Stimulated activated memory B cell treated with anti-CD40 and anti-IgM and Interleukin-4, amounts not matched to agents 10 μg/mL and 1 μg/mL and 100 μg/mL, for 72 hours (primary cell): ENCODE measurements at regions not wholly inside any gene's neighbourhood (a gene's known extent, or its start where the extent isn't known, plus 50 kb on each side); places are given as distances from the start of the nearest gene placed in this dataset.

ENCODE experiments used
- ATAC-seq: fragments of 150-1000 bp; cut with Tn5 transposase; 2 replicates; pipeline ENCODE4 v1.10.0; 2021
- H3K27ac Mint-ChIP-seq: one replicate; pipeline ENCODE4 v1.8.0; 2022; ENCODE audit warnings: mild to moderate bottlenecking, mixed read lengths
- H3K27me3 Mint-ChIP-seq: one replicate; pipeline ENCODE4 v1.8.0; 2022; ENCODE audit warnings: mixed read lengths
- H3K36me3 Mint-ChIP-seq: one replicate; pipeline ENCODE4 v1.8.0; 2022; ENCODE audit warnings: mixed read lengths
- H3K4me1 Mint-ChIP-seq: one replicate; pipeline ENCODE4 v1.8.0; 2022; ENCODE audit warnings: mixed read lengths
- H3K4me3 Mint-ChIP-seq: one replicate; pipeline ENCODE4 v1.8.0; 2022; ENCODE audit warnings: mild to moderate bottlenecking, moderate library complexity, mixed read lengths
- H3K9me3 Mint-ChIP-seq: one replicate; pipeline ENCODE4 v1.8.0; 2022; ENCODE audit warnings: mixed read lengths

DNA sequence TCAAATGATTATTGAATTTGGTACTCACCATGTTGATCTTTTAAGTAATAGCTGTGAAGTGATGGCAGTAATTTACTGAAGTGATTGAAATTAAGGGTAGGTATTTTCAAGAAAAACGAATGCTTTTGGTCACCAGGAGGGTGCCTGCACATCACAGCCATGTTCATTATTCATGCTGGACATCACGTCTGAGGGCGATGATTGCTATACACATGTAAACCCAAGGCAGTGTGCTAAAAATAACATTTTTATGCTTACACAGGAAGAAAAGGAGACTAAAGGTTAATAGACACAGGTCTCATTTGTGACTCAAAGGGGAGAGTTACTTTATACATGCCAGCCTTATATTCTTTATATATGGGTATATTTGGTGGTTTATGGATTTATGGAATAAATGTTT lies 1146.0 kb downstream of the NLGN4X start:
- peaks cover 3% of the 10 kb centered on the region for H3K9me3 Mint-ChIP-seq
- H3K27me3 Mint-ChIP-seq: no peaks in the 10 kb centered on the region
- H3K27ac Mint-ChIP-seq: no peak overlapping the region
- ATAC-seq: no peak
- H3K4me1 Mint-ChIP-seq: no peaks in the 10 kb centered on the region
- H3K36me3 Mint-ChIP-seq: no peaks in the 10 kb centered on the region
- no peak overlapping the region for H3K4me3 Mint-ChIP-seq

DNA sequence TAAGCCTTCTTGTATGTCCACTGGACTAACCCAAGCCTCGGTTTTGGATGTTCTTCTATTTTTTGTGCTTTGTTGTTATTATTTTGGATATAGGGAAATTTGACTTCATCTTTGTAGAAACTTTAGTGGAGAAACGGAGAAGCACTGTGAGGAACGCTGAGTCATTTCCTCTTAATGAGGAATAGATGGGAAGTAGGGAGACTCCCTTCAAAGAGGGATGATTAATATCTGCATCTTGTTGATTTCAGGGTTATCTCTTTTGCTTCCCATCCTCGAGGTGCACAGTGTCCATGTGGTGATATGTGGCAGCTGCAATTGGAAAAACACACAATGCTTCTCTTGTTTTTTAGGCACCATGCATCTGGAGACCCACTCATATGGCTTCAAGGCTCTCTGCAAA lies 1147.9 kb downstream of the NLGN4X start:
- no peaks in the 10 kb centered on the region for H3K4me1 Mint-ChIP-seq
- H3K36me3 Mint-ChIP-seq: no peaks in the 10 kb centered on the region
- H3K27ac Mint-ChIP-seq: no peak overlapping the region
- H3K9me3 Mint-ChIP-seq: peaks cover 3% of the 10 kb centered on the region
- no peak for ATAC-seq
- no peaks in the 10 kb centered on the region for H3K27me3 Mint-ChIP-seq
- no peak overlapping the region for H3K4me3 Mint-ChIP-seq

DNA sequence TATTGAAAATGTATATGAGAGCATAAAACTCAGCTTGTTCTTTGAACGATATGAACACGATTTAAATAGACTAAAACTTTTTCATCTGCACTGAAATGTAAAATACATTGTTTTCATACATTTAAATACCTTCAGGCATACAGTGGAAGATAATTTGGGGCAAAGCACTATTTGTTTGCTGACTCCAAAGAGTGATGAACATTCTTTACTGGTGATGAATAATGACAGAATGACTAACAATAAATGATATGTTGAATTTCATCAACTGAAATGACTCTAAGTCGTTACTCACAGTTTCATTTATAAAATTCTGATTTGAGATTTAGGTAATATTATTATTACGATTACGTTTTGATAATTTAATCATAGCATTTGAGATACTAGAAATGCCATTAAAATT lies 1160.1 kb downstream of the NLGN4X start:
- H3K9me3 Mint-ChIP-seq: no peaks in the 10 kb centered on the region
- no peak for ATAC-seq
- H3K4me1 Mint-ChIP-seq: no peaks in the 10 kb centered on the region
- H3K27me3 Mint-ChIP-seq: no peaks in the 10 kb centered on the region
- no peak overlapping the region for H3K4me3 Mint-ChIP-seq
- no peaks in the 10 kb centered on the region for H3K36me3 Mint-ChIP-seq
- H3K27ac Mint-ChIP-seq: no peak overlapping the region

DNA sequence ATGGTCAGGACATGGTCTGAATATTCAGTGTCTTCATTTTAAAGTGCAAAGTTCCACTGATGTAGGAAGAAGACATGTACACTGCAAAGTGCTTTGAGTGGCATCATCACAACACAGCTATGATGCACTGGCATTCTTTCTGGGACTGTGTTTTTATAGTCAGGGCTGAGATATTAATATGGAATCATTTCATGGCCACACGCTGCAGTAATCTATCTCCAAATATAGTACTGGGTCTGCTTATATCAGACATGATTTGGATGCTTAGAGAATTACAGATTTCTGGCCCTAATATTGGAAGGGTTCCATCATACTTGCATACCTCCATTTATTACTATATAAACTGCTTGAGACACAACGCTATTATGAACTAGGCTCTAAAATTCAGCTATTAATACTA lies 1170.9 kb downstream of the NLGN4X start:
- Mint-ChIP-seq H3K36me3 (no peaks in the 10 kb centered on the region), H3K27ac (no peak overlapping the region), H3K4me1 (no peaks in the 10 kb centered on the region), H3K4me3 (no peak overlapping the region), H3K9me3 (peaks cover 5% of the 10 kb centered on the region), H3K27me3 (no peaks in the 10 kb centered on the region)
- ATAC-seq: no peak

DNA sequence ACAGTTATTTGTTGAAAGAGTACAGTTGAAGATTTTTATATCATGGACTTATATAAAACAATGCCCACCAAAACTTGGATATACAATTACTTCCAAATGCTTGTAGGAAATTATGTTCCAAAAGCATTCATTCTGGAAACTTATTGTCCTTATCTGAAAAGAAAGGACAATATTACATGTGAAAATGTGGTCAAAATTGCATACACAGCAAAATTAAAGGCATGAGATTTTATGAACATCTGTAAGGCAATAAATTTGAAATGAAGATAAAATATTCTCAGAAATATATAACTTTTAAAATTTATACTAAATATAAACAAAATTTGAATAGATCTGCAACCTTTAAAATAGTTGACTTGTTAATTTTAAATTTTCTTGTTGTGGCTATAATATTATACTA lies 1173.8 kb downstream of the NLGN4X start:
- Mint-ChIP-seq H3K36me3 (no peaks in the 10 kb centered on the region), H3K9me3 (peaks cover 5% of the 10 kb centered on the region), H3K27ac (no peak overlapping the region), H3K27me3 (no peaks in the 10 kb centered on the region), H3K4me1 (no peaks in the 10 kb centered on the region), H3K4me3 (no peak overlapping the region)
- no peak for ATAC-seq

DNA sequence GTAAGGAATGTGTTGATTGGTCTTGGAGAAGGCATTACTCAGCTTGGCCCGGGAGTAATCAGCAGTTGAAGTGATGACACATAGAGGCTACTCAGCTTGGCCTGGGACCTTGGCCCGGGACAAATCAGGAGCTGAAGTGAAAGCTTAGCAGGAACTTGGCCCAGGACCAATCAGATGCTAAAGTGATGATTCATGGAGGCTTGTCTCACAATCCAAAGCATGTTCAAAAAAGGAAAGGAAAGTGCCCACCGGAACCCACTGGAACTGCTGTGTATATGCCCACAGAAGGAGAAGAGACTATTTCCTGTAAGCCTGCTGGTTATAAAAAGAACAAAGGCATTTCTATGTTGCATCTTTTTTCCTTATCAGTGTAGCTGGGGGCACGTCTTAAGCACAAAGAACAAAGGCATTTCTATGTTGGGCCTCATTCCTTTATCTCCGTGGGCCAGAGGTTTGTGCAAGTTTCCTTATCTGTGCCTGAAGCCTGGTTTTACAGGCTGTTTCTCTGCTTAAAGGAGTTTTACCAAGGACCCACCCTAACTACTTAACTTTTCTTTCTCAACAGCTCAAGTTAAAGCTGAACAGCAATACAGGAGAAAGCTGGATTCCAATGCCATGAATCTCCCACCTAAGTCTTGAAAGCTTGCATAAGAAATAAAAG lies 1176.7 kb downstream of the NLGN4X start:
- H3K4me3 Mint-ChIP-seq: no peak overlapping the region
- H3K27me3 Mint-ChIP-seq: no peaks in the 10 kb centered on the region
- H3K27ac Mint-ChIP-seq: no peak overlapping the region
- no peak for ATAC-seq
- peaks cover 5% of the 10 kb centered on the region for H3K9me3 Mint-ChIP-seq
- no peaks in the 10 kb centered on the region for H3K4me1 Mint-ChIP-seq
- no peaks in the 10 kb centered on the region for H3K36me3 Mint-ChIP-seq

DNA sequence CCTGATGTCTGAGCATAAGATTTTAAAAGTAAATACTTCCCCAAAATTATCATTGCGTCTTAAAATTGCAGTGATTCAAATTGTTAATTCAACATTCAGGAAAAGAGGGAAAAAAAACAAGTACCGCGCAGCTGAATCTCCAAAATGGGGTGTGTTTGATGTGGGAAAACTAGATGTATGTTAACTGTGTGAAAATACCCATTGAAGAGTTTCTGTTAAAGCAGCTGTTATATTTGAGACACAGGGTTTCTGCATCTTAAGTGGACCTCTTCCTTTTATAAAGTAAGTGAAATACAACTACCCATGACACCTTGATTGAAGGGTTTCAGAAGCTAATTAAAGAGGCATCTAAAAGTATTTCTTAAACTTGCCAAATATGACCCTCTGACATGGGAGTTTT lies 1186.1 kb downstream of the NLGN4X start:
- no peaks in the 10 kb centered on the region for H3K27me3 Mint-ChIP-seq
- no peaks in the 10 kb centered on the region for H3K36me3 Mint-ChIP-seq
- no peak overlapping the region for H3K27ac Mint-ChIP-seq
- H3K4me1 Mint-ChIP-seq: no peaks in the 10 kb centered on the region
- ATAC-seq: no peak
- H3K4me3 Mint-ChIP-seq: no peak overlapping the region
- H3K9me3 Mint-ChIP-seq: no peaks in the 10 kb centered on the region

DNA sequence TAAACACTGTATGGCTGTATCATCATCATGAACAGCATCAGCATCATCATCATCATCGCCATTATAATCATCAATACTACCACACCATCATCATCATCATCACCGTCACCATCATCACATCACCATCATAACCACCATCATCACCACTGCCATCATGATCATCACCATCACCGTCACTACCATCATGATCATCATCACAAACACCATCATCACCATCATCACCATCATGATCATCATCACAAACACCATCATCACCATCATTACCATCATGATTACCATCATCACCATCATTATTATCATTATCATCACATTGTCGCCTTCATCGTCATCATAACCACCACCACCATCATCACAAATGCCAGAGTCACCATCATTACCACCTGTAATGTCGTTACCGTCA lies 1196.9 kb downstream of the NLGN4X start:
- no peaks in the 10 kb centered on the region for H3K36me3 Mint-ChIP-seq
- no peak overlapping the region for H3K4me3 Mint-ChIP-seq
- no peaks in the 10 kb centered on the region for H3K4me1 Mint-ChIP-seq
- peaks cover 5% of the 10 kb centered on the region for H3K9me3 Mint-ChIP-seq
- H3K27me3 Mint-ChIP-seq: no peaks in the 10 kb centered on the region
- no peak for ATAC-seq
- no peak overlapping the region for H3K27ac Mint-ChIP-seq

DNA sequence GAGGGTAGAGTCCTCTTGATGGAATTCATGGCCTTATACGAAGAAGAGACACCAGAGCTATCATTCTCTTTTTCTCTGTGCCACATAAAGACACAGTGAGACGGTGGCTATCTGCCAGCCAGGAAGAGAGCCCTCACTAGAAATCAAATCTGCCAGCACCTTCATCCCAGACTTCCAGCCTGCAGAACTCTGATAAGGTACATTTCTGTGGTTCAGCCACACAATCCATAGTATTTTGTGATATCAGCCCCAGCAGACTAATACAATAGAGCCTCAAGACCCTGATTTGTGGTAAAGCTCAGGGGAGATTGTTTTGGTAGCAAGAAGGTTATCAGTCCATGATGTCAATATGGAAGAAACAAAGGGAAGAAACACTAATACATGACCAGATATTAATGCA lies 1213.2 kb downstream of the NLGN4X start:
- Mint-ChIP-seq H3K27ac (no peak overlapping the region), H3K36me3 (no peaks in the 10 kb centered on the region), H3K4me3 (no peak overlapping the region), H3K4me1 (no peaks in the 10 kb centered on the region), H3K9me3 (no peaks in the 10 kb centered on the region), H3K27me3 (no peaks in the 10 kb centered on the region)
- no peak for ATAC-seq

DNA sequence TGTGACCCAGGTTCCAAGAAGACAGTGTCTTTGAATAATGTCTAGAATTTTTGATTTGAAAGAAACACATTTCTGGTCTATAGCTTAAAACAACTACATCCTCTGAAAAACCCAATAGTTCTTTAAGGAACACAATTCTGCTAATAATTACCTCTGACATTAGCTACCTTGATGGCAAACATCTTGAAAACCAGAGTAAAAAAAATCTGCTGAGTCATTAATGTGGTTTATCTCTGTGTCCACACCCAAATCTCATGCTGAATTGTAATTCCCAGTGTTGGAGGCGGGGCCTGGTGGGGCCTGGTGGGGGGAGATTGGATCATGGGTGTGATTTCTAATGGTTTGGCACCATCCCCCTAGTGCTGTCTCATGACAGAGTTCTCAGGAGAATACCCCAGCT lies 1233.8 kb downstream of the NLGN4X start:
- Mint-ChIP-seq H3K36me3 (no peaks in the 10 kb centered on the region), H3K4me3 (no peak overlapping the region), H3K9me3 (peaks cover 5% of the 10 kb centered on the region), H3K27ac (no peak overlapping the region), H3K27me3 (no peaks in the 10 kb centered on the region), H3K4me1 (no peaks in the 10 kb centered on the region)
- no peak for ATAC-seq

DNA sequence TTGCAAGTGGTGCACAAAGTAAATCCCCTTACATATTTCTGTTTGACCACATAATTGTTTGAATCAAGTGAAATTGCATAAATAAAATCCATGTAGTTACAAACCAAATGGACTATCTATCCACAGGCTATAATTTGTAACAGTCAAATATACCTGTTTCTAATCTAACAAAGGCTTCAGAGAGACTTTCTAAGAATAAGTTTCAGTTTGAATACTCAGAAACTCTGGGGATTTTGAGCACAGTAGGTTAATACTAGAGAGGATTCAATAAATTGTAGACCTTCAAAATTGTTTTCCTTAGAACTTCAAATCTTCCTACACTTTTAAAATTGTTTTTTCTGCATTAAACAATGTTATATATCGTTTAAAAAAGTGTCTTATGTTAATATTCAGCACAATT lies 1250.1 kb downstream of the NLGN4X start:
- Mint-ChIP-seq H3K4me3 (no peak overlapping the region), H3K36me3 (no peaks in the 10 kb centered on the region), H3K9me3 (peaks cover 2% of the 10 kb centered on the region), H3K4me1 (no peaks in the 10 kb centered on the region), H3K27ac (no peak overlapping the region), H3K27me3 (no peaks in the 10 kb centered on the region)
- ATAC-seq: no peak

DNA sequence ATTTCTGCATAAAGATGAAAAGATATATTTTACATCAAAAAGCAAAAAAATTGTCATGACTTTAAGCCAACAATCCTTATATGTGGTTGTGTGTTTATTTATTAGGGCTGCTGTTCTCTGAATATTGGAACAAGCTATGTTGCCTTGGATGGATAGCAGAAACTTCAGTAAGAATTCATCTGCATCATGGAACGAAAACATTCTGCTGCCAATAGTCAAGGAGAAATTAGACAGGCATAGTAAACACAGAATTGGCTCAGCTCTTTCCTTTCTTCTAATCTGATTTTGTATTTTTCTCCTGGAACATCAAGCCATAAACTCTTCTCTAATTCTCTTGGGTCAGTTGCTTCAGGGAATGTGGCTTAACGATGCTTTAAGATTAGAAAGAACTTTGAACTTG lies 1257.0 kb downstream of the NLGN4X start:
- Mint-ChIP-seq H3K4me1 (no peaks in the 10 kb centered on the region), H3K27me3 (no peaks in the 10 kb centered on the region), H3K9me3 (peaks cover 4% of the 10 kb centered on the region), H3K36me3 (no peaks in the 10 kb centered on the region), H3K27ac (no peak overlapping the region), H3K4me3 (no peak overlapping the region)
- ATAC-seq: no peak

DNA sequence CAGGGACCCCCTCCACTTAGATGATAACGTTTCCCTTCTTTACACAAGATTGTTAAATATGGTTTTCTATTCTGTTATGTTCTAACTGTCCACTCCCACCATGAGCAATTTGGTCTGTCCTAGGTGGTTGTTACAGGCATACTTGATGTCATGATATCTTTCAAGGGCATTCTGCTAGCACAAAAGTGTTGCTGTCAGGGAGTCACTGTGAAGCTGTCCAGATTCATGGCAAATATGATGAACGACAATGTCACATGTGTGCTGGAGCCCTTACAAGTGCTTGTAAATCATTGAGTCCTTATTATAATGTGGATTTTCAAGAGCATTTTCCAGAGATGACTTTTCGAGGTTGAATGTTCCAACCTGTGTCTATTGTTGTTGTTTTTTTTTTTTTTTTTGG lies 1250.7 kb upstream of the PRKX start:
- no peaks in the 10 kb centered on the region for H3K36me3 Mint-ChIP-seq

DNA sequence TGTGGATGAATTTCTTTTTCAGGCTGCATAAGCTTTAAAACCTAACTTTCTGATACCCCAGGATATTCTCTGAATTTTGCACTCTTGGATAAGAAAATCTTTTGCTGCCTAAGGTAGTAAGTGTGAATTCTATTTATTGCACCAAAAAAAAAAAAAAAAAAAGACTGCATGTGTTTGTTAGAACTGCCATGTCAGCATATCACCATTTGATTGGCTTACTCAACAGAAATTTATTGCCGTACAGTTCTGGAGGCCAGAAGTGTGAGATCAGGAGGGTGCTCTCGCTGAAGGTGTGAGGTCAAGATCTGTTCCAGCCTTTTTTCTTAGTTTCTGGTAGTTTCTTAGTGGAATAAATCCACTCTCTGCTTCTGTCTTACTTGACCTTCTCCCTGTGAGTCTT lies 1250.0 kb upstream of the PRKX start:
- Mint-ChIP-seq H3K9me3 (peaks cover 4% of the 10 kb centered on the region), H3K27ac (no peak overlapping the region), H3K36me3 (no peaks in the 10 kb centered on the region), H3K4me1 (no peaks in the 10 kb centered on the region), H3K4me3 (no peak overlapping the region), H3K27me3 (no peaks in the 10 kb centered on the region)
- ATAC-seq: no peak

More for the DNA sequence above, 1250.7 kb upstream of the PRKX start:
- no peak for ATAC-seq
- Mint-ChIP-seq H3K27me3 (no peaks in the 10 kb centered on the region), H3K4me1 (no peaks in the 10 kb centered on the region), H3K9me3 (peaks cover 4% of the 10 kb centered on the region), H3K27ac (no peak overlapping the region), H3K4me3 (no peak overlapping the region)

DNA sequence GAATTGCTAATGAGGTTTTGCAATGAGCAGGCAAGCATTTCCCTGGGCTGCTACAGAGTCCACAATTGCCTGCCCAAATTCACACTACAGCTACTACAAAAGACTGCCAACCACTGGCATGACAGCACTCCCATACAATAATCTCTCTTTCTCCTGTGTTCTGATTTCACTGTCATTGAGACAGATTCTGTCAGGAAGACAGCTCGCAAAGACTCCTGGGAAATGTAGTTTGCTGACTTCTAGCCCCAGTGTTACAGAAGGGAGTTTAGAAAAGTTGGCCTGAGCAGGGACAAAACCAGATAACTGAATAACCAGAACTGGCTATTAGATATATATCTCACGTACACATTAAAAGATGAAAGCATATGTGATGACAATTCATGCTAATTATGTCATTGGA lies 1231.3 kb upstream of the PRKX start:
- Mint-ChIP-seq H3K4me3 (no peak overlapping the region), H3K36me3 (no peaks in the 10 kb centered on the region), H3K27ac (no peak overlapping the region), H3K27me3 (no peaks in the 10 kb centered on the region), H3K4me1 (no peaks in the 10 kb centered on the region), H3K9me3 (no peaks in the 10 kb centered on the region)
- no peak for ATAC-seq

DNA sequence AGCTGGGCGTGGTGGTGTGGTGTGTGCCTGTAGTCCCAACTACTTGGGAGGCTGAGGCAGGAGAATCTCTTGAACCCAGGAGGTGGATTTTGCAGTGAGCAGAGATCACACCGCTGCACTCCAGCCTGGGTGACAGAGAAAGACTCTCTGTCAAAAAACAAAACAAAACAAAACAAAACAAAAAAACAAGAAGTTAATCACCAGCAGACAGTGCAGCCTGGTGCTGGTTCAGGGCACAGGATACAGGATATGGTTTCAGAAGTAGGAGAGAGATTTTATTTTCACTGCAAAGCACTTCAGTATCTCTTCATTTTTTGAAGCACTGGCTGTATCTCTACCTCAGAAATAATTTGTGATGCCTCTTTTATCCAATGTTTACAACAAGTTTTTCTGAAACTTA lies 1222.9 kb upstream of the PRKX start:
- Mint-ChIP-seq H3K36me3 (no peaks in the 10 kb centered on the region), H3K27me3 (no peaks in the 10 kb centered on the region), H3K27ac (peak overlapping the region; percentile 50), H3K4me1 (peaks cover 11% of the 10 kb centered on the region), H3K9me3 (no peaks in the 10 kb centered on the region), H3K4me3 (no peak overlapping the region)
- peak; percentile 54 for ATAC-seq

DNA sequence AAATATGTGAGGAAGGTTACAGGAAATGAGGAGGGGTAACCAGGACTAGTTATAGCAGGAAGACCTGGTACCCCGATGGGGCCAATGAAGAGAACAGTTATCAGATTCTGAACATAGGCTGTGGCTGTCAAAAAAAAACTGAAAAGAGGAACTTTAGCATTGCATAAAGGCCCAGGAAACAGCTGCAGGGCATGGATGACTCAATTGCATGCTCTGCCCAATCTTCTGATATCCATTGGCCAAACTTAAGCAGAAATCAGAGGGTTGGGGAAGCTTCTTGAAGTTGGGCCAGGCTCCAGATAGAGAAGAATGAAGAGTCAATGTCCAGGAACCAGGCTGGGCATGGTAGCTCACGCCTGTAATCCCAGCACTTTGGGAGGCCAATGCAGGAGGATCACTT lies 1222.4 kb upstream of the PRKX start:
- Mint-ChIP-seq H3K27me3 (no peaks in the 10 kb centered on the region), H3K4me1 (peaks cover 11% of the 10 kb centered on the region), H3K4me3 (no peak overlapping the region), H3K9me3 (no peaks in the 10 kb centered on the region), H3K36me3 (no peaks in the 10 kb centered on the region), H3K27ac (peak overlapping the region; percentile 50)
- peak; percentile 83 for ATAC-seq
